Activated T-cell treated with anti-CD3 and anti-CD28 coated beads, Interleukin-2, amount 50 U/mL, for 4 hours (primary cell): ENCODE measurements at regions not wholly inside any gene's neighbourhood (a gene's known extent, or its start where the extent isn't known, plus 50 kb on each side); places are given as distances from the start of the nearest gene placed in this dataset.
"Not testable (repeated sequence)": the region's sequence is repeated elsewhere in the genome, so short reads cannot be mapped to it uniquely, and the experiment has no call there.

ENCODE experiments used
- ATAC-seq, 2 donors: fragments of 200-7000 bp; cut with Tn5 transposase; one replicate each; pipeline ENCODE4 v1.10.0; 2021
- DNase-seq: peaks from one replicate; pipeline ENCODE4 v3.0.0-alpha.2; 2020
- H3K27me3 Mint-ChIP-seq: one replicate; pipeline ENCODE4 v1.8.0; 2021; ENCODE audit warnings: low read depth, mixed read lengths
- H3K36me3 Mint-ChIP-seq: one replicate; pipeline ENCODE4 v1.8.0; 2022; ENCODE audit warnings: mixed read lengths; ENCODE audit not compliant: insufficient read depth
- H3K4me1 Mint-ChIP-seq: one replicate; pipeline ENCODE4 v1.8.0; 2021; ENCODE audit warnings: low read depth, mixed read lengths
- H3K4me3 Mint-ChIP-seq: one replicate; pipeline ENCODE4 v1.8.0; 2021; ENCODE audit warnings: mild to moderate bottlenecking, moderate library complexity, mixed read lengths
- H3K9me3 Mint-ChIP-seq: one replicate; pipeline ENCODE4 v1.8.0; 2021; ENCODE audit warnings: mixed read lengths

GRCh38 chr2:230593765-230594164, 118.9 kb upstream of the CAB39 start:
- H3K4me1 Mint-ChIP-seq = peaks cover 70% of the 10 kb centered on the region
- no peak overlapping the region for H3K4me3 Mint-ChIP-seq
- no peaks in the 10 kb centered on the region for H3K27me3 Mint-ChIP-seq
- peaks cover 5% of the 10 kb centered on the region for H3K9me3 Mint-ChIP-seq
- DNase-seq = no peak
- no peak for ATAC-seq
- no peaks in the 10 kb centered on the region for H3K36me3 Mint-ChIP-seq

- DNase-seq (no peak), ATAC-seq (no peak)
- Mint-ChIP-seq H3K9me3 (peaks cover 5% of the 10 kb centered on the region), H3K4me3 (no peak overlapping the region), H3K4me1 (peaks cover 73% of the 10 kb centered on the region), H3K27me3 (no peaks in the 10 kb centered on the region), H3K36me3 (no peaks in the 10 kb centered on the region)
Observed at GRCh38 chr2:230594286-230594840, 118.3 kb upstream of the CAB39 start.

GRCh38 chr2:230599853-230600252, 112.8 kb upstream of the CAB39 start:
- no peaks in the 10 kb centered on the region for H3K27me3 Mint-ChIP-seq
- ATAC-seq (no peak), DNase-seq (no peak)
- H3K36me3 Mint-ChIP-seq = no peaks in the 10 kb centered on the region
- H3K9me3 Mint-ChIP-seq = peaks cover 2% of the 10 kb centered on the region
- peaks cover 70% of the 10 kb centered on the region for H3K4me1 Mint-ChIP-seq
- H3K4me3 Mint-ChIP-seq = no peak overlapping the region

GRCh38 chr2:230600285-230600684, 112.4 kb upstream of the CAB39 start:
- H3K36me3 Mint-ChIP-seq = no peaks in the 10 kb centered on the region
- peaks cover 6% of the 10 kb centered on the region for H3K9me3 Mint-ChIP-seq
- ATAC-seq = no peak
- H3K4me1 Mint-ChIP-seq = peaks cover 68% of the 10 kb centered on the region
- no peak for DNase-seq
- H3K4me3 Mint-ChIP-seq = no peak overlapping the region
- H3K27me3 Mint-ChIP-seq = no peaks in the 10 kb centered on the region

GRCh38 chr2:230600881-230601280, 111.8 kb upstream of the CAB39 start:
- H3K4me3 Mint-ChIP-seq = peak overlapping the region; percentile 12
- no peaks in the 10 kb centered on the region for H3K36me3 Mint-ChIP-seq
- no peaks in the 10 kb centered on the region for H3K27me3 Mint-ChIP-seq
- peaks cover 10% of the 10 kb centered on the region for H3K9me3 Mint-ChIP-seq
- H3K4me1 Mint-ChIP-seq = peaks cover 67% of the 10 kb centered on the region
- ATAC-seq (no peak), DNase-seq (no peak)

- no peak for DNase-seq
- Mint-ChIP-seq H3K4me3 (no peak overlapping the region), H3K27me3 (no peaks in the 10 kb centered on the region), H3K4me1 (peaks cover 65% of the 10 kb centered on the region), H3K9me3 (peaks cover 15% of the 10 kb centered on the region), H3K36me3 (no peaks in the 10 kb centered on the region)
- ATAC-seq = no peak
Observed at GRCh38 chr2:230601510-230601909, 111.1 kb upstream of the CAB39 start.

- Mint-ChIP-seq H3K36me3 (no peaks in the 10 kb centered on the region), H3K9me3 (peaks cover 21% of the 10 kb centered on the region), H3K27me3 (no peaks in the 10 kb centered on the region), H3K4me3 (peak overlapping the region; percentile 39), H3K4me1 (peaks cover 58% of the 10 kb centered on the region)
- peak; percentile 82 to 83 for ATAC-seq
- peak; percentile 54 for DNase-seq
Observed at GRCh38 chr2:230602562-230603230, 109.9 kb upstream of the CAB39 start.

GRCh38 chr2:230603317-230603716, 109.3 kb upstream of the CAB39 start:
- H3K36me3 Mint-ChIP-seq, H3K27me3 Mint-ChIP-seq, ATAC-seq, DNase-seq, H3K4me3 Mint-ChIP-seq: not testable (repeated sequence)
- H3K4me1 Mint-ChIP-seq = peaks cover 52% of the 10 kb centered on the region
- peaks cover 21% of the 10 kb centered on the region for H3K9me3 Mint-ChIP-seq

GRCh38 chr2:230604158-230604557, 108.5 kb upstream of the CAB39 start:
- H3K4me3 Mint-ChIP-seq, H3K36me3 Mint-ChIP-seq, DNase-seq, ATAC-seq, H3K27me3 Mint-ChIP-seq: not testable (repeated sequence)
- peaks cover 25% of the 10 kb centered on the region for H3K9me3 Mint-ChIP-seq
- peaks cover 46% of the 10 kb centered on the region for H3K4me1 Mint-ChIP-seq

- Mint-ChIP-seq H3K9me3 (peaks cover 7% of the 10 kb centered on the region), H3K4me1 (peaks cover 29% of the 10 kb centered on the region), H3K27me3 (no peaks in the 10 kb centered on the region), H3K4me3 (no peak overlapping the region), H3K36me3 (peaks cover 2% of the 10 kb centered on the region)
- DNase-seq (no peak), ATAC-seq (no peak)
Observed at GRCh38 chr2:230614040-230614439, 98.6 kb upstream of the CAB39 start.

GRCh38 chr2:230614913-230615332, 97.7 kb upstream of the CAB39 start:
- no peaks in the 10 kb centered on the region for H3K9me3 Mint-ChIP-seq
- ATAC-seq (peak; percentile 75 to 83), DNase-seq (peak; percentile 31)
- H3K4me1 Mint-ChIP-seq = peaks cover 25% of the 10 kb centered on the region
- H3K36me3 Mint-ChIP-seq = no peaks in the 10 kb centered on the region
- H3K27me3 Mint-ChIP-seq = no peaks in the 10 kb centered on the region
- peak overlapping the region; percentile 8 for H3K4me3 Mint-ChIP-seq

GRCh38 chr2:230617256-230617706, 95.4 kb upstream of the CAB39 start:
- not testable (repeated sequence) for DNase-seq, ATAC-seq, H3K27me3 Mint-ChIP-seq, H3K4me3 Mint-ChIP-seq, H3K9me3 Mint-ChIP-seq, H3K36me3 Mint-ChIP-seq
- H3K4me1 Mint-ChIP-seq = peaks cover 15% of the 10 kb centered on the region

GRCh38 chr2:230619491-230619890, 93.2 kb upstream of the CAB39 start:
- Mint-ChIP-seq H3K4me1 (peaks cover 12% of the 10 kb centered on the region), H3K36me3 (no peaks in the 10 kb centered on the region), H3K9me3 (peaks cover 3% of the 10 kb centered on the region), H3K27me3 (no peaks in the 10 kb centered on the region), H3K4me3 (no peak overlapping the region)
- no peak for DNase-seq
- no peak for ATAC-seq

GRCh38 chr2:230625220-230625619, 87.4 kb upstream of the CAB39 start:
- H3K27me3 Mint-ChIP-seq, H3K9me3 Mint-ChIP-seq, ATAC-seq: not testable (repeated sequence)

GRCh38 chr2:230627091-230627490, 85.6 kb upstream of the CAB39 start:
- not testable (repeated sequence) for H3K27me3 Mint-ChIP-seq, H3K36me3 Mint-ChIP-seq, H3K4me3 Mint-ChIP-seq, ATAC-seq, H3K9me3 Mint-ChIP-seq, DNase-seq
- H3K4me1 Mint-ChIP-seq = peaks cover 11% of the 10 kb centered on the region

More at GRCh38 chr2:230625220-230625619, 87.4 kb upstream of the CAB39 start:
- H3K4me3 Mint-ChIP-seq, H3K36me3 Mint-ChIP-seq, DNase-seq: not testable (repeated sequence)
- H3K4me1 Mint-ChIP-seq = peaks cover 11% of the 10 kb centered on the region
